PFSK-1 (cell line): ENCODE measurements at regions not wholly inside any gene's neighbourhood (a gene's known extent, or its start where the extent isn't known, plus 50 kb on each side); places are given as distances from the start of the nearest gene placed in this dataset.

Experiments used
- POLR2AphosphoS5 ChIP-seq: IDR thresholded peaks from 2 replicates; pipeline ENCODE4 v1.6.1; 2012; ENCODE audit warnings: low read depth, mild to moderate bottlenecking, control low read depth, low read length, moderate library complexity
- SIN3A ChIP-seq: IDR thresholded peaks from 2 replicates; pipeline ENCODE4 v1.6.1; 2012; ENCODE audit warnings: mild to moderate bottlenecking, low read length, moderate library complexity, borderline replicate concordance; ENCODE audit not compliant: insufficient read depth
- TAF1 ChIP-seq: IDR thresholded peaks from 2 replicates; pipeline ENCODE4 v1.6.1; 2012; ENCODE audit warnings: low read length, control low read depth, borderline replicate concordance; ENCODE audit not compliant: insufficient read depth
- TF ChIP-seq, protein P1 (sequence below), 2 experiments: IDR thresholded peaks; 2 replicates each; pipeline versions ENCODE4 v1.6.1 to v1.8.0; 2011 to 2012; ENCODE audit warnings: low read depth in 2 of 2, low read length in 2 of 2, control low read depth in 1 of 2, inconsistent platforms in 1 of 2, mild to moderate bottlenecking in 1 of 2, moderate library complexity in 1 of 2; ENCODE audit not compliant: insufficient read depth in 1 of 2

DNA sequence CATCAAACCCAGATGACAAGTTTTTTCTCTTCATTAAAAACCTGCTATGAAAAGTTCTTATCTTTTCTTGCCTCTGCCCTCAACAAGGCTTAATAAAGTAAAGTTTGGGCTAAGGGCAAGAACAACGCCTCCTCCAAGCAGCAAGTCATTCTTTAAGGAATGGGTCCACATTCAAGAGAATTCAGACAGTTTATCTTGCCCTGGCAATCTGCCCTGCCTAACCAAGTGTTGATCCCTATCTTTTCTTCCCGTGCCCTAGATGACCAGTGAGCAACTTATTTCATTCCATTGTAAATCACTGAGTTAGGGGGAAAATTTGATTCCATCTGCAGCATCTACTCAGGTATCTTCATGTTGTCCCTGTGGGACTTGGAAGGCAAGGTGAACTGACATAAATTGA is 370.3 kb upstream of the DPPA4 start:
- TF ChIP-seq TAF1 (no peak), SIN3A (no peak), POLR2AphosphoS5 (no peak)
- TF ChIP-seq, protein P1, sequence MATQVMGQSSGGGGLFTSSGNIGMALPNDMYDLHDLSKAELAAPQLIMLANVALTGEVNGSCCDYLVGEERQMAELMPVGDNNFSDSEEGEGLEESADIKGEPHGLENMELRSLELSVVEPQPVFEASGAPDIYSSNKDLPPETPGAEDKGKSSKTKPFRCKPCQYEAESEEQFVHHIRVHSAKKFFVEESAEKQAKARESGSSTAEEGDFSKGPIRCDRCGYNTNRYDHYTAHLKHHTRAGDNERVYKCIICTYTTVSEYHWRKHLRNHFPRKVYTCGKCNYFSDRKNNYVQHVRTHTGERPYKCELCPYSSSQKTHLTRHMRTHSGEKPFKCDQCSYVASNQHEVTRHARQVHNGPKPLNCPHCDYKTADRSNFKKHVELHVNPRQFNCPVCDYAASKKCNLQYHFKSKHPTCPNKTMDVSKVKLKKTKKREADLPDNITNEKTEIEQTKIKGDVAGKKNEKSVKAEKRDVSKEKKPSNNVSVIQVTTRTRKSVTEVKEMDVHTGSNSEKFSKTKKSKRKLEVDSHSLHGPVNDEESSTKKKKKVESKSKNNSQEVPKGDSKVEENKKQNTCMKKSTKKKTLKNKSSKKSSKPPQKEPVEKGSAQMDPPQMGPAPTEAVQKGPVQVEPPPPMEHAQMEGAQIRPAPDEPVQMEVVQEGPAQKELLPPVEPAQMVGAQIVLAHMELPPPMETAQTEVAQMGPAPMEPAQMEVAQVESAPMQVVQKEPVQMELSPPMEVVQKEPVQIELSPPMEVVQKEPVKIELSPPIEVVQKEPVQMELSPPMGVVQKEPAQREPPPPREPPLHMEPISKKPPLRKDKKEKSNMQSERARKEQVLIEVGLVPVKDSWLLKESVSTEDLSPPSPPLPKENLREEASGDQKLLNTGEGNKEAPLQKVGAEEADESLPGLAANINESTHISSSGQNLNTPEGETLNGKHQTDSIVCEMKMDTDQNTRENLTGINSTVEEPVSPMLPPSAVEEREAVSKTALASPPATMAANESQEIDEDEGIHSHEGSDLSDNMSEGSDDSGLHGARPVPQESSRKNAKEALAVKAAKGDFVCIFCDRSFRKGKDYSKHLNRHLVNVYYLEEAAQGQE (IDR thresholded peaks at IDR 0.05; ENCODE audit: insufficient read depth in 1 of 2, low read depth in 2 of 2, low read length in 2 of 2): no peak
